Suprapubic skin (tissue), 4 donors: ENCODE measurements at regions not wholly inside any gene's neighbourhood (a gene's known extent, or its start where the extent isn't known, plus 50 kb on each side); places are given as distances from the start of the nearest gene placed in this dataset.

Experiments
- DNase-seq, 2 donors: peaks; one replicate each; pipeline ENCODE4 v3.0.0-alpha.2; 2019; ENCODE audit warnings: low spot score in 2 of 2
- H3K27ac ChIP-seq: fragments of 200-600 bp; sonication (generic); one replicate; pipeline ENCODE4 v1.5.1; 2019
- H3K27me3 ChIP-seq: fragments of 200-600 bp; sonication (generic); one replicate; pipeline ENCODE4 v1.5.1; 2019
- H3K36me3 ChIP-seq: fragments of 200-600 bp; sonication (generic); one replicate; pipeline ENCODE4 v1.5.1; 2019
- H3K4me1 ChIP-seq: fragments of 200-600 bp; sonication (generic); one replicate; pipeline ENCODE4 v1.5.1; 2019
- H3K4me3 ChIP-seq: fragments of 200-600 bp; sonication (generic); one replicate; pipeline ENCODE4 v1.5.1; 2019; ENCODE audit warnings: mild to moderate bottlenecking
- H3K9me3 ChIP-seq: fragments of 200-600 bp; sonication (generic); one replicate; pipeline ENCODE4 v1.5.1; 2019
- EP300 ChIP-seq: sonication (generic); formaldehyde crosslinking; IDR thresholded peaks from one replicate; pipeline ENCODE4 v1.6.1; 2017; ENCODE audit warnings: antibody characterized with exemption
- POLR2A ChIP-seq, 2 donors: fragments of 450-650 bp; IDR thresholded peaks; one replicate each; pipeline ENCODE4 v1.6.1; 2017; ENCODE audit warnings: antibody characterized with exemption in 2 of 2, mild to moderate bottlenecking in 2 of 2, moderate library complexity in 2 of 2
- POLR2AphosphoS5 ChIP-seq, 3 donors: sonication (generic); formaldehyde crosslinking; IDR thresholded peaks; one replicate each; pipeline ENCODE4 v1.6.1; 2017; ENCODE audit warnings: antibody characterized with exemption in 3 of 3
- WGBS: methylation state at CpG from one replicate; pipeline ENCODE4 v1.1.5; 2018; 5-methylcytosine and 5-hydroxymethylcytosine counted together
- TF ChIP-seq, protein P1 (sequence below), 2 donors: fragments of 200-600 bp in 1 of 2; fragments of 450-650 bp in 1 of 2; sonication (generic) in 1 of 2; IDR thresholded peaks; one replicate each; pipeline ENCODE4 v1.5.1; 2016 to 2019; ENCODE audit warnings: antibody characterized with exemption in 2 of 2, mild to moderate bottlenecking in 1 of 2, moderate library complexity in 1 of 2

DNA sequence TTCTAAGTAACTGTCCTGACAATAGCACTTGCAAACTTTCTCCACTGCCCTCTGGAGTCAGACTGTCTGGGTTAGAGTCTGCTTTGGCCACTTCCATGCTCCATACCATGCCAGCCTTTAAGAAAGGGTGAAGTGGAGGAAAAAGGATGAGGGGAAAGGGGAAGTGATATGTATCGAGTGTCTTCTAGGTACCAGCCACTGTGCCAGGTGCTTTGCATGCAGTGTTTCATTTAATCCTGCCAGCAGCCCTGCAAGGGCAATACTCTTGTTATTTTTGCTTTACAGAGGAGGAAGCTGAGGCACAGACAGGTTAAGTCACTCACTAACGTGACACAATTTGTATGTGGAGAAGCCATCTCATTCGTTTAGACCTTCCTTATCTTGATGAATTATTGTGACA is 55.6 kb downstream of the RTL9 start:
- Histone ChIP-seq H3K4me1 (no peaks in the 10 kb centered on the region), H3K36me3 (no peaks in the 10 kb centered on the region), H3K4me3 (no peak overlapping the region), H3K27ac (no peak overlapping the region), H3K27me3 (no peaks in the 10 kb centered on the region), H3K9me3 (no peaks in the 10 kb centered on the region)
- WGBS, result 56% methylated on average over 3 of the region's 3 CpGs
- no peak for DNase-seq
- no peak for TF ChIP-seq POLR2A (IDR thresholded peaks at IDR 0.05)
- no peak for TF ChIP-seq EP300
- TF ChIP-seq, protein P1, sequence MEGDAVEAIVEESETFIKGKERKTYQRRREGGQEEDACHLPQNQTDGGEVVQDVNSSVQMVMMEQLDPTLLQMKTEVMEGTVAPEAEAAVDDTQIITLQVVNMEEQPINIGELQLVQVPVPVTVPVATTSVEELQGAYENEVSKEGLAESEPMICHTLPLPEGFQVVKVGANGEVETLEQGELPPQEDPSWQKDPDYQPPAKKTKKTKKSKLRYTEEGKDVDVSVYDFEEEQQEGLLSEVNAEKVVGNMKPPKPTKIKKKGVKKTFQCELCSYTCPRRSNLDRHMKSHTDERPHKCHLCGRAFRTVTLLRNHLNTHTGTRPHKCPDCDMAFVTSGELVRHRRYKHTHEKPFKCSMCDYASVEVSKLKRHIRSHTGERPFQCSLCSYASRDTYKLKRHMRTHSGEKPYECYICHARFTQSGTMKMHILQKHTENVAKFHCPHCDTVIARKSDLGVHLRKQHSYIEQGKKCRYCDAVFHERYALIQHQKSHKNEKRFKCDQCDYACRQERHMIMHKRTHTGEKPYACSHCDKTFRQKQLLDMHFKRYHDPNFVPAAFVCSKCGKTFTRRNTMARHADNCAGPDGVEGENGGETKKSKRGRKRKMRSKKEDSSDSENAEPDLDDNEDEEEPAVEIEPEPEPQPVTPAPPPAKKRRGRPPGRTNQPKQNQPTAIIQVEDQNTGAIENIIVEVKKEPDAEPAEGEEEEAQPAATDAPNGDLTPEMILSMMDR (IDR thresholded peaks at IDR 0.05), result no peak
- no peak for TF ChIP-seq POLR2AphosphoS5 (IDR thresholded peaks at IDR 0.05)

- H3K9me3 ChIP-seq, result no peaks in the 10 kb centered on the region
- no peak overlapping the region for H3K27ac ChIP-seq
- H3K36me3 ChIP-seq, result no peaks in the 10 kb centered on the region
- no peak for DNase-seq
- H3K4me1 ChIP-seq, result no peaks in the 10 kb centered on the region
- no peaks in the 10 kb centered on the region for H3K27me3 ChIP-seq
- TF ChIP-seq, protein P1 (IDR thresholded peaks at IDR 0.05), result no peak
- TF ChIP-seq EP300 (no peak), POLR2A (IDR thresholded peaks at IDR 0.05) (no peak), POLR2AphosphoS5 (IDR thresholded peaks at IDR 0.05) (no peak)
- H3K4me3 ChIP-seq, result no peak overlapping the region
- WGBS, result 36% methylated on average over 1 of the region's 1 CpG
Observed at GRCh38 chrX:110414679-110415439, 56.2 kb downstream of the RTL9 start.

DNA sequence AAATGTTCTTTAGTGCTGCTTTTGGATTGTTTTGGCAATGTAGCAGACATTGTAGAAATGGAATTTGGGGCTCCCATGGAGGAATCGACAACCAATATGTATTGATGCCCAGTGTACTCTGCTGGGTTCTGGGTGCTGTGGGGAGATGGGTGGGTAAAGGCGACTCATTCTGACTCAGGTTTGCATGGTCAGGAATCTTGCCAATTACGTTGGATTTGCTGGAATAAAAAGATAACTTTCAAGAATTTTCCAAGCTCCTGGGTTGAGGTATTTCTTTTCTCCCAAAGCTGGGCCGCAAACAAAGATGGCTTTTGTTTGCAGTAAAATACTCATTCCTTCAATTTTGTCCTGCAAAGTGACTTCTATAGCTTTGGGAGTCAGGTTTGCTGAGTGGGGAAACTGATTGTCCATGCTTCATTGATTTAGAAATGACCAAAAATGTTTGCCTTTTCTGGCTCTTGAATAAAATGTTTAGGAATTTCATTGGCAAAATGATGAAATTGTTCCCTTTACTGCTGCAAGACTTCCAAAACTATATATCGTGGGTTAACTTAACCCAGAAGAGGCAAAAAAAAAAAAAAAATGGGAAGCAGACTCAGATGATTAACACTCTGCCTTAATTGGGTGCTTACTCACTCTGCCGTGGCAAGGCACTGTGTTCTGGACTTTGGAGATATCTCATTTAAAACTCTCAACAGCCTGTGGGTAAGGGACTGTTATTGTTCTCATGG is 57.0 kb downstream of the RTL9 start:
- no peaks in the 10 kb centered on the region for H3K4me1 ChIP-seq
- H3K36me3 ChIP-seq, result no peaks in the 10 kb centered on the region
- H3K27me3 ChIP-seq, result no peaks in the 10 kb centered on the region
- no peak overlapping the region for H3K4me3 ChIP-seq
- DNase-seq, result no peak
- 61% methylated on average over 6 of the region's 6 CpGs for WGBS
- H3K9me3 ChIP-seq, result no peaks in the 10 kb centered on the region
- no peak overlapping the region for H3K27ac ChIP-seq
- TF ChIP-seq POLR2A (IDR thresholded peaks at IDR 0.05) (no peak), EP300 (no peak), POLR2AphosphoS5 (IDR thresholded peaks at IDR 0.05) (no peak)
- TF ChIP-seq, protein P1 (IDR thresholded peaks at IDR 0.05), result no peak

DNA sequence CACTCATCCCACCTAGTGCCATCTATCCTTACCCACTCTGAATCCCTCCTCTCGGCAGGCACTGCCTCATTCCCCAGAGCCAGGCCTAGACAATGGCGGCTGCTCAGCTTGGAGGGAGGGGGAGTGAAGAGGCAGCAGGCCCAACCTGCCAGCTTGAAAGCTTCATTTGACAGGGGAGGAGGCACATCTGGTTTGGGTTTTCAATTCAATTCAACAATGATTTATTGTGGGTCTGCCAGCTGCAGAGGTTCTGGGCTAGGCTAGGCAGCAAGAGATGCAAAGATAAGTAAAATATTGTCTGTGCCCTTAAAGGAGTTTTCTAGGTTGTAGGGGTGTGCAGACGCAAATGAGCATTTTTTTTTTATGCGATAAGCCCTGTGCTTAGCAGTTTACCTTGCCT is 58.5 kb downstream of the RTL9 start:
- 77% methylated on average over 4 of the region's 4 CpGs for WGBS
- Histone ChIP-seq H3K27ac (no peak overlapping the region), H3K4me1 (peaks cover 3% of the 10 kb centered on the region), H3K4me3 (no peak overlapping the region), H3K36me3 (no peaks in the 10 kb centered on the region), H3K9me3 (no peaks in the 10 kb centered on the region), H3K27me3 (no peaks in the 10 kb centered on the region)
- TF ChIP-seq EP300 (no peak), POLR2AphosphoS5 (IDR thresholded peaks at IDR 0.05) (no peak), POLR2A (IDR thresholded peaks at IDR 0.05) (no peak)
- TF ChIP-seq, protein P1 (IDR thresholded peaks at IDR 0.05), result no peak
- DNase-seq, result no peak
